HG03039 (cell line): ENCODE measurements at regions not wholly inside any gene's neighbourhood (a gene's known extent, or its start where the extent isn't known, plus 50 kb on each side); places are given as distances from the start of the nearest gene placed in this dataset.
"Not testable (repeated sequence)": the region's sequence is repeated elsewhere in the genome, so short reads cannot be mapped to it uniquely, and the experiment has no call there.

Experiments
- ATAC-seq: cut with Tn5 transposase; IDR thresholded peaks from one replicate; pipeline ENCODE4 v1.9.1; 2021; ENCODE audit warnings: mild to moderate bottlenecking, moderate library complexity; ENCODE audit not compliant: unreplicated experiment

DNA sequence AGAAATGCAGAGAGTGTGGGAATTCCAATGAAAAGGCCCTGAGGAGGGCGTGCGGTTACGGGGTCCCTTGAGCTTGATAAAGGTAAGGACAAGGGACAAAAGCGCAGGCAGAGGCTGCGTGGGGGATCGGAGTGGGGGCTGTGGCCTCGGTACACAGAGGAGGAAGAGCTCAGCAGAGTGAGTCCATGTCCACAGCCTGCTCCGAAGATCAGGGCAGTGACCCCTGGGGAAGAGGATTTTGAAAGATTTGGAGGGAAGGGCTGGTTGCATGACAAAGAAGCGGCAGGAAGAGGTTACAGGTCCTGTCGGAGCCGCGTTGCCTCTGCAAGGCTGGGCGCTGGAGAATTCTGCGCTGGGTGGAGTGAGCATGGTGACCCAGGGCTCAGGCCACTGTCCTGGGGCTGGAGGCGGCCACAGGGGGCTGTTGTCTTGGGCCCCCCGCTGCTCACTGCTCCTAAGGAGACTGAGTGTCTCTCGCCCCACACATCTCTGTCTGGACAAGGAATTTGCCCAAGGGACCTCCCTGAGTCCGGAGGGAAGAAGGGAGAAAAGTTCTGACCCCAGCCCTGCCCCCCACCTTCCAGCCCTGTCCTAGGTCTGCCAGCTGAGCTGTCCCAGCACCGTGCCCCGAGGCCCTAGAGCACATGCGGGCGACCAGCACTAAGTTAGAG, 69.8 kb upstream of the INSIG1 start:
- no peak for ATAC-seq

DNA sequence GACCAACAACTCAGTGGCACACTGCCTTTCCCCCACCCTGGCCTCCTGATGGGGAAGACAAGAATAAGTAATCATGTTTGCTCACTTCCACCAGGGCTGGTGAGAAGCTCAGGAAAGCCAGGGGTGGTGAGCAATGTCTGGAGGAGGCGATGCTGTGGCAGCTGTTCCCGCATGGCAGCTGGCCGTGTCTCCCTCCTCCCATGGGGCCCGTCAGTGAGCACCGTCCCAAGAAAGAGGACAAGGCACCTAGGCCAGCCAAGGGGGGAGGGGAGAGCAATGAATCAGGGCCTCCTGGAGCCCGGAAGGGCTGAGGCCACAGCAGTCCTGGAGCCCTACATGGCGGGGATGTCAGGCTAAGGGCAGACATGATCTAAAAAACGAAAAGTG, 69.2 kb upstream of the INSIG1 start:
- no peak for ATAC-seq

DNA sequence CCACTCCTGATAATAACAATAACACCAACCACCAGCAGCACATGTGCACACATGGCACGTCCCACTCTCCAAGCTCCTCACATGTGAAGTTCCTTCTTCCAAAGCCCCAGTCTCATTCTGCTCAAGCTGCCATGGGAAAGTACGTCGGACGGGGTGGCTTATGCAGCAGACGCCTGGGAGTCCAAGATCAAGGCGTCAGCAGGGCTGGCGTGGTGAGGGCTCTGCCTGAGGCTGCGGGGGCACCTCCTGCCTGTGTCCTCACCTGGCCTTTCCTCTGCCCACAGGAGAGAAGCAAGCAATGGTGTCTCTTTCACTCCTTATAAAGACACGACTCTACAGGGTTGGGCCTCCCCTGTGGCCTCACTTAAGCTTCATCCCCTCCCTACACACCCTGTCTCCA, 68.8 kb upstream of the INSIG1 start:
- ATAC-seq = no peak

DNA sequence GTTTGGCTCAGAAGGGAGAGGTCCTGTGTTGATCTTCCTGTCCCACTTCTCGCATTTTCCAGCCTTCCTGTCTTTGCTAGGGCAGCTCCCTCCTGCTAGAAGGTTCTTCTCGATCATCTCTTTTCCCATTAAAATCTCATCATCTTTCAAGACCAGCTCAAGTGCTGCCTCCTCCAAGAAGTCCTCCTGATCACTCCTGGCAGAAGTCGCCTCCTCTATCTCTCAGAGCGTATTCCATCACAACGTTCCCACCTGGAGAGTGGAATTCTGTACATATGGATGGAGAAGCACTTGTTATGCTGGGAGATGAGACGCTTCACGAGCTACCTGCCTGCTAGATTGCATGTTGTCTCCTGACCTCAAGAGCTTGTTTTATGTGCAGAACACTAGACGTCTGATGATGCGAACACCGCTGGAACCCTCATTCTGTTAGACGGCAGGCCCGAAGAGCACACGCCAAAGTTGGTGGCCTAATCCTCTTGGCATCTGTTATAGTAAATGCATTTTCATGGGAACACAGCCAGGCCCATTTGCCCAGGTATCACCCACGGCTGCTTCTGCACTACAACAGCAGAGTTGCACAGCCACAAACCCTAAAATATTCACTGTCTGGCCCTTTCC, 68.0 kb upstream of the INSIG1 start:
- ATAC-seq = no peak

DNA sequence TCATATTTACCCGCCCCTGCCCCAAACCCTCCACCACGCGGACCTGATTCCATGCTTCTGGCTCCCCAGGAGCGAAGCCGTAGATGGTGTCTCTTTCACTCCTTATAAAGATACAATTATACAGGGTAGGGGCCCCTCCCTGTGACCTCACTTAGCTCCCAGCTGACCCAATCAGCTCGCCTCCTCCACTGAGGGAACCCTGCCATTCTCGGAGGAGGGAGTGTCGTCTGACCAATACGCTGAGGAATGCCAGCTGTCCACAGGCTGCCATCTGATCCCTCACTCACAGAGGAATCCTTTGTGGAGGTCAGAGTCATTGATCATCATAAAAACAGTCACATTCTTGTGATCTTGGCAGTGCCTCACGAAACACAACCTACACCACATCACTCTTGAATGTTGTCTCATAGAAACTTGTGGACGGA, 67.5 kb upstream of the INSIG1 start:
- ATAC-seq = no peak

DNA sequence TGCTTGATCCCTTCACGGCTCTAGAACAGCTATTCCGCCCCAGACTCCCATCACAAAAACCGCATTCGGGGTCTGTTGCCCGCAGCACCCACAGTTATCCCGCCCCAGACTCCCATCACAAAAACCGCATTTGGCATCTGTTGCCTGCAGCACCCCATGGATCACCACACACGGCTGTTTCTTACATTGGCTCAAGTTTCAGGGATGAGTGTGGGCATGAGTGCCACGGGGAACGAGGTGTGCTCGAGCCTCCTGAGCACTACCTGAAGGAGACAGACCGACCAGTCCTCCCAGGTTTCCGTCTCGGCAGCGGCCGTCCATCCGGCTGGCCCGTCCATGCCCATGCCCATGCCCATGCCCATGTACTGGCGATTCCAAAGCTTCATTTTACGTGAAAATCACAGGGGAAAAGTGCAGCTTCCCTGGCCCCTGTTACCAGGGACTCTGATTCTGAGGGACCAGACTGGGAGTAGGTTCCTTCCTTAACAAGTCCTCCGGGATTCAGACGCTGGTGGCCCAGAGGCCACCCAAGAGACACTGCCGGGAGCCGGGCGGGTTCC, 66.4 kb upstream of the INSIG1 start:
- no peak for ATAC-seq

DNA sequence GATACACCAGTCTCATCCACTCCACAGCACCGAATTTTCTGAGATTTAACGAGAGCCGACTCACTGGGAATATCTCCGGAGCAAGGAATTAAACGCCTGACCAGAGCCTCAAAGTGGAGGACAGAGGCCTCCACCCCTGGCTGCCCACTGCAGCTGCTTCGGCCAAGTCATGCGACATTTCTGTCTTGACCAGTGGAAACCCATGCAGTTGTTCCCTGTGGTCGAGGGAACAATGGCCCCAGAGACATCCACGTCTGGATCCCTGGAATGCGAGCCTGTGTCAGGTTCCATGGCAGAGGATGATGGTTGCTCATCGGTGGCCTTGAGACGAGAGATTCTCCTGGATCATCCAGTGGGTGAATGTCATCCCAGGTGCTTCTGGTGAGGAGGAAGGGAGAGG, 65.7 kb upstream of the INSIG1 start:
- no peak for ATAC-seq

DNA sequence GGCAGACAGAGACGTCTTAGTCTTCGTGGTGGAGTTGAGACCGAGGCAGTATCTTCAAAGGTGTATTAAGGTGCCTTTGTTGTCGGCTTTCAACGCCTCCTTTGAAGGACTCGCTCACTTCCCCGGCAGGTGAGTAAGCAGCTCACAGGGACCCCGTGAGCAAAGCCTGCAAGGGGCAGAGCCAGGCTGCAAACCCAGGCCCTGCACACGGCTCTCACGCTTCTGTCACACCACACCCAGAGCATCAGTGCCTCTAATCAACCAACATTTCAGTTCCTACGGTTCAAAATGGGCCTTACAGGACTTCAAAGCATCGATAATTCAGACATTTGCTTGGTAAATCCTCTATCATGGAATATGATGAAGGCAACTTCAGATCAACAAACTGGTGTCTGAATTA, 64.8 kb upstream of the INSIG1 start:
- no peak for ATAC-seq

DNA sequence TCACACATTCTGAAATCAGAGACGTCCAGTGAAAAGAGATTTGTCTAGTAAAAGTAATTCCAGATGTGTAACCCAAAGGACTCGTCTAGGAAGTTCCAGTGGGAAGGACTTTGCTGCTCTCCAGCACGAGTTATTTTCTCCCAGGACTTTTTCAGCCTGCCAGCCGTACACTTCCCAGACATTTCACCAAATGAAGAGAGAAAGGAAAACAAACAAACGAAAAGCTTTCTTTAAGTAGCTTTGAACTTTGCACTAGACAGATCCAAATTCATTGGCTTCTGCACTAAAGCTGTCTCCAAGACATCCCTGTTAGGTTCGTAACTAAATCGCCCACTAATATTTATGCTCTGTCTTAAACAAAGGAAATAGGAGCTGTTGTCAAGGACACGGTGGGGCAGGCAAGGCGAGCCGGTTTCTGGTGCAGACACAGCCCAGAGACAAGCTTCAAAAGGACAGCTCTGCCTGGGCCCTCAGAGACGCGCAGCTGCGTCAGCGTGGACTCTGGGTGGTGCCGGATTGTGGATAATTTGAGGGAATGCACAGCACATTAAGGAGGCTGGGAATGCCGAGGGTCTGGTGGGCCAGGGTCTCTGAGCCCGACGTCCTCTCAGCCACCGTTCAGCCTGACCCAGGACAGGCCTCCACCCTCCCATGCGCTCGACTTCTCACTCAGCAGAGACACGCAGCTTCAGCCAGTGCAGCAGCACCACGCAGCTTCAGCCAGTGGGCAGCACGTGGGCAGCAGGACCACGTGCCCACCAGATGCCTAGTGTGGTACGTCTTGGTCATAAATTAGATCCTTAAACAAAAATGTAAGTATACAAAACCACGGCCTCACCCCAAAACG, 64.1 kb upstream of the INSIG1 start:
- no peak for ATAC-seq

DNA sequence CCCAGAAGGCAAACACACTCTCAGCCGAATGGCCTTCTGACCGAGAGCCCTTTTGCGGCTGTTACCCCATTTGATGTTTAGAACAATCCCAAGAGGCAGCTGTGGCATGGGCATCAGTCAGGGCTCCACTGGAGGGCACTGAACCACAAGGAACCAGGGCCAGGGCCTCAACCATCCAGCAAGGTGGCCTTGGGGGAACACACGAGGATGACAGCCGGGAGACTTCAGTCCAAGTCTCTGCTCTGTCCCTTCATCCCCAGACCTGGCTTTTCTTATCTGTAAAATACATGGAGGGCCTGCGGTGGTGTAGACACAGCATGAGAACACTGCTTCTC, 63.6 kb upstream of the INSIG1 start:
- ATAC-seq = no peak

DNA sequence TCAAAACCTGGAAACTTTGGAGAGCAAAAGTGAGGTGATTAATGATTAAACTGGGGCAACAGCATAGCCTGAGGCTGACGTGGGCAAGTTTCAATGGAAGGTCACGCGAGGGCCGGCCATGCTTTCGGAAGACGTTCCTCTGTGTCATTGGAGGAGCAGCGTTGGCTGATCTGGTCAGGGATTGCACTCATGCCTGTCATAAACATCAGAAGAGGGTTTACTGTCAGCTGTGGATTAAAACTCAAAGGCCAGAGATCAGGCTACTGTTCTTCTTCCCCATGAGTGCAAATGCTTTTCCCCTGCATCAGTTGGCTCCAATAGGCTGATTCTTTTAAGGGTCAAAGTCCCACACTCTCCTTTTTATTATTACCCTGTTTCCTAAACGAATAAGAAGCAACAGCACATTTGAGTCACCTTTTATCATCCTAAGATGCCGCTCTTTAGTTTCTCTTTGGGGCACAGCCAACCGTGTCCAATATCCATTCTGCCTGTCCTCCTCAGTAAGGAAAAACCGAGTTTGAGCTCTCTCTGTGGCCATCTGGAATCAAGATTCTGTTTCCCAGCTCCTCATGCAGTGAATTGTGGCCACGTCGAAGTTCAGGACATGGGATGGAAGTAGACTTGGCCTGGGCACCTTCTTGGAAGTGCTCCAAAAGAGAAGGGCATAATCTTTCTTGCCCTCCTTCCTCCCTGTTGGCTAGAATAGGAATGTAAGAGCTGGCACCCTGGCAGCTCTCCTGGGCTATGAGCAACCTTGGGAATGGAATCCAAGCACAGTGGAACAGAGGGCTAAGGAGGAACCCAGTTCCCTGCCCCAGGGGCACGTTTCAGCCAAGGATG, 62.5 kb upstream of the INSIG1 start:
- ATAC-seq = no peak

DNA sequence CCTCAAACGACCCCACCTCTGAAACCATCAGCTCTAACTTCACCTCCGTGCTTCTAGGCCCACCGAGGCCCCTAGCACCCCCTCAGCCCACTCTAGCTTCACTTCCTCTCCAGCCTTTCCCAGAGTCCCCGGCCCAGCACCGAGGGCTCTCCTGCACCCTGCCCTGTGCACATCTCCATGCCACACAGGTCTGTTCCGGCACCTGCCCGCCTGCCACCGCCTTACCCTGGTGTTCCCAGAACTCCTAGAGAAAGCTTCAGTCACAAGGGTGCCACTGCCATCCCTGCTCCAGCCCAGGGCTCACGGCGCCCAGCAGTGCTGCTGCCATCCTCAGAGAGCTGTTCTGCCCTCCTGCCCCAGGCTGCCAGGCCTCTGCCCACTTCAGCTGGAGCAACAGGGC, 61.3 kb upstream of the INSIG1 start:
- ATAC-seq = no peak

DNA sequence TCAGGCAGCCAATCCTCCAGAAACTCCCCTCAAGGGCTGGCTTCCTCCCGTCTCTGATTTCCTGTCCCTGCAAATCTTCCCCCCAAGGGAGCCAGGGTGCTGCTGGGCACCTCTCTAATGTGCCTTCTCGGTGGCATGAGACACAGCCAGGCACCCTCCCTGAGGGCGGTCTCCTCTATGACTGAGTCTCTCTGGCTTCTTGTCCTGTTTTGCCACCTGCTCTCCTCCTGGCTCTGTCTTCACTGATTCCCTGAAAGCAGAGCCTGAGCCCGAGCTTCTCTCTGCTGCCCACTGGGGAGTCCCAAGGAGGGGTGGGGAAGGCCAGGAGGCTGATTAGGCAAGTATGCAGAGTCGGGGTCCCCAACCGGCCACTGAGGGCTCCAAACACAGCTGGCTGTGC, 60.4 kb upstream of the INSIG1 start:
- no peak for ATAC-seq

DNA sequence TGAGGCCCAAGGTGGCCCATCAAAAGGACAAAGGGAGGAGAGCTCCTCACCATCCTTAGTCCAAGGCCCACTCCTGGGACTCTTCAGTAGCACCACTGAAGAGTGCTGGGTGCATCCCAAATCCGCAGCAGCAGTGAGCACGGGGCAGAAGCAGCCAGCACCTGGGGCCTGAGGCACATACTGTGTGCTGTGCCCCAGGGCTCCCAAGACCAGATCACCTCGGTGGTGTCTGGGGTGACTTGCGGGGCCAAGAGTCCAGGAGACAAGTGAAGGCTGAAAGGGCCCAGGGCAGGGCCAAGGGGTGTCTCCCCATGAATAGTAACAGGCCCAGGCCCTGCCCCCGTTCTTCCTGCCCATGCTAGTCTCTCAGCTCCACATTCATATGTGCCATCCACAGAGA, 59.9 kb upstream of the INSIG1 start:
- ATAC-seq = no peak

DNA sequence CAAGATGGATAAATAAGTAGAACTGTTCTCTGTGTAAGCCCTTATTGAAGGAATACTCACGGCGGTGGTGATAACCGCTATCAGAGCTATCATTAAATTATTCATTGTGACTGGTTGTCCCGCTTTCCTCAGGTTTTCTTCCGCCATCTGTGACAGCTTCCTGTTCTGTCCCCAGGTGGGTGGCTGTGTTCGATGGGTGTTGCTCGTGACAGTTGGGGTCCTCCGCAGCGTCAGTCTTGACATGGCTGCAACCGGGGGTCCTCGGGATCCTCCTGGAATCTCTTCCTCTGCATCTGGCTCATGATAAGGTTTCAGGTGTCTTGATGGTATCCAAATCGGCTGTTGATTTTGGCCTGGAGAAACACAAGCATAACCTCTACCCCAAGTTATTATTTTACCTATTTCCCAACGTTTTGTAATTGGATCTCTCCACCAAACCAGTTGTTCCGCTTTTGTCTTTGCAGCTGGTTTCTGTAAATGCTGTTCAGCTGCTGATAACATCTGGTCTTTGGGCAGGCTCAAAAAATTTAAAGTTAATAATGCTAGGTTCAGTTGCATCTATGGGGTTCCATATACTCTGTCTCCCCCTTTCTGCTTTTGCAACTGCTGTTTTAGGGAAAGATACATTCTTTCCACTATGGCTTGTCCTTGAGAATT, 58.1 kb upstream of the INSIG1 start:
- not testable (repeated sequence) for ATAC-seq

DNA sequence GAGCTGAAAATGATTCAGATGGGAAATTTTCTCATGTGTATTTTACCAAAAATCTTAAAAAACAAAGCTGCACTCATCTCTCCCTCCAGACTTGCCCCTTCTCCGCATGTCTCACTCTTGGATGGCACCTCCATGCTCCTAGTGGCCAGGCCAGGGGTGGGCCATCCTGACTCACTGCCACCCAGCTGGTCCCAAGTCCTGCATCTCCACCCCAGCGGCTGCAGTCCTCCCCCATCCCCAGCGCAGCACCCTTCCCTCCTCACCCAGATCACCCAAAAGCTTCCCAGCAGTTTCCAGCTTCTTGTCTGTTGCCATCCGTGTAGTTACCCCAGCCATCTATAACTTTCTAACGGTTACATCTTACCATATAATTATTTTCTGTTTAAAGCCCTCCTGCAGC, 53.0 kb upstream of the INSIG1 start:
- ATAC-seq = no peak

DNA sequence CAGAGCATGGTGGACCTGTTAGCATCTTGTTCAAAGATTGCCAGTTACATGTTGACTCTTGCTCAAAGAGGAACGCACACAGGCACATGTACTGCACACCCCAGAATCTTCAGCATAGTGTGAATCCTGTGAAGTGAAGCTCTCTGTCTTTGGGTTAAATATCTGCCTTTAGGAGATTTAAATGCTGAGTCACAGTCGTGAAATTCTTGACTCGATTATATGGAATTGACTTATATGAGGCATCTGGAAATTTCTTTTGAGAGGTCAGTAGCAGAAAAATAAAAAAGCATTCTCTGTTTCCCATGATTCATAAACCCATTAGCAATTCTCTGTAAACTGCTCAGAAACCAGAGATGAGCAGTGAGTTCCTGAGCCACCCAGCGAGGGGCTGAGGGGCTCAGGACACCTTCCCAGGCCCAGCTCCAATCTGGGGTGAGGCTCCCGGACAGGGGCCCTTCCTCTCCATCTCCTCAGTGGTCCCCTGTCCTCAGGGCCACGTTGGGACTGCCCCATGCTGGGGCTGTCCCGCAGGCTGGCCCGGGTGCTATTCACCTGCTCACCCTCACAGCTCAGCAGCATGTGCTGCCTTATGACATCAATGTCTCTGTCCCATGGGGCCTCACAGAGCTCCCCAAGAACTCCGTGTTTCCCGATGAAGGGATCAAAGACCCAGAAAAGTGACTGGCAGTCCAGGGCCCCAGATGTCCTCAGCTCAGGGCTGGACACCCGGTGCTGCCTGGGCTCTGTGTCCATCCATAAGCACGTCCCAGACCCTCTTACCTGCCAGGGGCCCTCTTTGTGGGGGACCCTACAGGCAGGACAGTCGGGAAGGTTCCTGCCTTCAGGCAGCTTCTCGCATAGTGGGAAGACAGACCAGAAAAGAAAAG, 50.0 kb upstream of the INSIG1 start:
- ATAC-seq = no peak
